Osteocyte (in vitro differentiated cells): ENCODE measurements at regions not wholly inside any gene's neighbourhood (a gene's known extent, or its start where the extent isn't known, plus 50 kb on each side); places are given as distances from the start of the nearest gene placed in this dataset.

Source experiments
- DNase-seq: peaks from one replicate; pipeline ENCODE4 v3.0.0; 2021; ENCODE audit warnings: mixed read lengths; ENCODE audit not compliant: unreplicated experiment; ENCODE audit errors: extremely low spot score
- H3K27ac Mint-ChIP-seq: one replicate; pipeline ENCODE4 v1.8.0; 2021; ENCODE audit warnings: mild to moderate bottlenecking, mixed read lengths; ENCODE audit not compliant: unreplicated experiment
- H3K27me3 Mint-ChIP-seq: one replicate; pipeline ENCODE4 v1.8.0; 2021; ENCODE audit warnings: mixed read lengths; ENCODE audit not compliant: unreplicated experiment
- H3K36me3 Mint-ChIP-seq: one replicate; pipeline ENCODE4 v1.8.0; 2021; ENCODE audit warnings: mixed read lengths; ENCODE audit not compliant: unreplicated experiment
- H3K4me1 Mint-ChIP-seq: one replicate; pipeline ENCODE4 v1.8.0; 2021; ENCODE audit warnings: mixed read lengths; ENCODE audit not compliant: unreplicated experiment
- H3K4me3 Mint-ChIP-seq: one replicate; pipeline ENCODE4 v1.8.0; 2021; ENCODE audit warnings: mild to moderate bottlenecking, moderate library complexity, mixed read lengths; ENCODE audit not compliant: unreplicated experiment
- H3K9me3 Mint-ChIP-seq: one replicate; pipeline ENCODE4 v1.8.0; 2021; ENCODE audit warnings: mixed read lengths; ENCODE audit not compliant: unreplicated experiment
- TF ChIP-seq, protein P1 (sequence below): fragments of 200-600 bp; sonication (generic); IDR thresholded peaks from 2 replicates; pipeline ENCODE4 v1.5.0; 2021; ENCODE audit warnings: antibody characterized with exemption, mild to moderate bottlenecking, moderate library complexity

DNA sequence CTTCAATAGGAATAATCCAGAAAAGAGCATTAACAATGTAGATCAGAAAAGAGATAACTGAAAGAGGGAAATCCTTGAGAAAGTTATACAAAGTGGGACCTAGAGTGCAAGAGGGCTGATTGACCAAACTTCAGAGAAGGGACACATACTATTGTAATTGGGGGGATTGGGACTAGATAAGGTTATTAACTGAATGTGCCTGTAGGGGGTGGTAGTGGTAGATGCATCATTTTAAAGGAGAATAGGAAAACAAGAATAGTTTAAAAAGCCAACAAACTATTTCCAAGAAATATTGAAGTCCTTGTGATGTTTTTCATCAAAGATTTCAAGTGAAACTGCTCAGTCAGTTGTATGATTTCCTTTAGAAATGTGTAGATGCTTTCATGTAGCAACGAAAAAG lies 468.5 kb downstream of the TAF11L14 start:
- Mint-ChIP-seq H3K4me3 (no peak overlapping the region), H3K9me3 (no peaks in the 10 kb centered on the region), H3K4me1 (peaks cover 2% of the 10 kb centered on the region), H3K36me3 (no peaks in the 10 kb centered on the region), H3K27ac (no peak overlapping the region), H3K27me3 (no peaks in the 10 kb centered on the region)
- no peak for DNase-seq
- TF ChIP-seq, protein P1, sequence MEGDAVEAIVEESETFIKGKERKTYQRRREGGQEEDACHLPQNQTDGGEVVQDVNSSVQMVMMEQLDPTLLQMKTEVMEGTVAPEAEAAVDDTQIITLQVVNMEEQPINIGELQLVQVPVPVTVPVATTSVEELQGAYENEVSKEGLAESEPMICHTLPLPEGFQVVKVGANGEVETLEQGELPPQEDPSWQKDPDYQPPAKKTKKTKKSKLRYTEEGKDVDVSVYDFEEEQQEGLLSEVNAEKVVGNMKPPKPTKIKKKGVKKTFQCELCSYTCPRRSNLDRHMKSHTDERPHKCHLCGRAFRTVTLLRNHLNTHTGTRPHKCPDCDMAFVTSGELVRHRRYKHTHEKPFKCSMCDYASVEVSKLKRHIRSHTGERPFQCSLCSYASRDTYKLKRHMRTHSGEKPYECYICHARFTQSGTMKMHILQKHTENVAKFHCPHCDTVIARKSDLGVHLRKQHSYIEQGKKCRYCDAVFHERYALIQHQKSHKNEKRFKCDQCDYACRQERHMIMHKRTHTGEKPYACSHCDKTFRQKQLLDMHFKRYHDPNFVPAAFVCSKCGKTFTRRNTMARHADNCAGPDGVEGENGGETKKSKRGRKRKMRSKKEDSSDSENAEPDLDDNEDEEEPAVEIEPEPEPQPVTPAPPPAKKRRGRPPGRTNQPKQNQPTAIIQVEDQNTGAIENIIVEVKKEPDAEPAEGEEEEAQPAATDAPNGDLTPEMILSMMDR, result no peak

DNA sequence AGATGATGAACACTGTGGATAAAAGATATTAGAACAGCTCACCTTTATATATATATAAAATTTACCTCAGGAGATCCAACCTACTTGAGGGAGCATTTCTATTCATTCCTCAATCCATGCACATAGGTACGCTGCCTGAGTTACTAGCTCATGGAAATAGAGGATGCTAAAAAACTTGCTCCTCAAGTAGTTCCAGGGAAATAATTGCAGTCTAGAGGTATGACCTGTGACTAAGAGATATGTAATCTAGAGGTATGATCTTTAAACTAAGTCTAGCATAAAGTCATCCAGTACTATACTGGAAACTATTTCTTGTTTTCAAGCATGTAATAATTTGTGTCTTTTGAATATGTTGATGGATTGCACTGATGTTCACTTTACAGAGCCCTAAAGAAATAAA lies 471.2 kb downstream of the TAF11L14 start:
- H3K27me3 Mint-ChIP-seq, result no peaks in the 10 kb centered on the region
- H3K4me3 Mint-ChIP-seq, result no peak overlapping the region
- TF ChIP-seq, protein P1, result no peak
- H3K36me3 Mint-ChIP-seq, result no peaks in the 10 kb centered on the region
- no peaks in the 10 kb centered on the region for H3K9me3 Mint-ChIP-seq
- no peaks in the 10 kb centered on the region for H3K4me1 Mint-ChIP-seq
- no peak overlapping the region for H3K27ac Mint-ChIP-seq
- DNase-seq, result no peak

GRCh38 chr5:18111906-18112465 lies 477.7 kb downstream of the TAF11L14 start:
- Mint-ChIP-seq H3K27ac (no peak overlapping the region), H3K4me1 (peaks cover 5% of the 10 kb centered on the region), H3K4me3 (no peak overlapping the region), H3K27me3 (peaks cover 9% of the 10 kb centered on the region), H3K9me3 (no peaks in the 10 kb centered on the region), H3K36me3 (no peaks in the 10 kb centered on the region)
- no peak for DNase-seq
- TF ChIP-seq, protein P1, result no peak

DNA sequence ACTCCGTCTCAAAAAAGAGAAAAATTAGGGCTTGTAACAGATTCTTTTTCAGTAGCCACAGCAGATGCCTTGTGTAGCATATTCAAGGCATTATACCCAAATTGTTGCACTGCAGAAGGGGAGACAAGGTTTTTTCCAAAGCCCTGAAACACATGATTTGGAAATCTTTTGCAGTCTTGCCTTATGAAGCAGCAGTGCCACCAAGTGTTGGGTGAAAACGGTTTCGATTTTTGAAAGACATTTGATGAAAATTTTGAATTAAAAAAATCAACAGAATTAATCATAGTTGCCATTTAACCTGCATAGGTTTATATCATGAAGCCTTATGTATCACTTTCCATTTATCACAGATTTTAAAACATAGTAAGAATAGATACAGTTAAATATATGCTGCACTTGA lies 479.5 kb downstream of the TAF11L14 start:
- peaks cover 9% of the 10 kb centered on the region for H3K27me3 Mint-ChIP-seq
- H3K9me3 Mint-ChIP-seq, result no peaks in the 10 kb centered on the region
- H3K4me3 Mint-ChIP-seq, result no peak overlapping the region
- H3K27ac Mint-ChIP-seq, result no peak overlapping the region
- DNase-seq, result no peak
- H3K36me3 Mint-ChIP-seq, result no peaks in the 10 kb centered on the region
- peaks cover 5% of the 10 kb centered on the region for H3K4me1 Mint-ChIP-seq
- TF ChIP-seq, protein P1, result peak; percentile 78

- TF ChIP-seq, protein P1, result no peak
- Mint-ChIP-seq H3K27ac (no peak overlapping the region), H3K4me1 (peaks cover 5% of the 10 kb centered on the region), H3K36me3 (no peaks in the 10 kb centered on the region), H3K4me3 (no peak overlapping the region), H3K9me3 (no peaks in the 10 kb centered on the region), H3K27me3 (peaks cover 9% of the 10 kb centered on the region)
- DNase-seq, result no peak
Measured at GRCh38 chr5:18114151-18114757, 480.0 kb downstream of the TAF11L14 start.
